HT-29 (cell line): ENCODE measurements at regions not wholly inside any gene's neighbourhood (a gene's known extent, or its start where the extent isn't known, plus 50 kb on each side); places are given as distances from the start of the nearest gene placed in this dataset. TPM values are rescaled to one million over a fixed set of nuclear protein-coding genes. Genes with fewer than 3 reads are reported as not detected.
"Not testable (repeated sequence)": the region's sequence is repeated elsewhere in the genome, so short reads cannot be mapped to it uniquely, and the experiment has no call there.

Source experiments
- DNase-seq: peaks from one replicate; pipeline ENCODE4 v3.0.0-alpha.2; 2015; ENCODE audit warnings: low spot score
- small RNA-seq: library from RNA; depleted of rRNA; stranded (forward); fragments of <200 nt; gene quantifications from one replicate; pipeline ENCODE3, GENCODE V24; 2014

GRCh38 chrX:87105131-87105530, 412.5 kb upstream of the KLHL4 start:
- no peak for DNase-seq

GRCh38 chrX:87110142-87110541, 407.5 kb upstream of the KLHL4 start:
- DNase-seq = no peak

- DNase-seq = no peak
Observed at GRCh38 chrX:87140800-87141483, 376.7 kb upstream of the KLHL4 start.

GRCh38 chrX:87160435-87161010, 357.1 kb upstream of the KLHL4 start:
- DNase-seq = no peak

GRCh38 chrX:87167841-87168240, 349.8 kb upstream of the KLHL4 start:
- no peak for DNase-seq

GRCh38 chrX:87178009-87178408, 339.6 kb upstream of the KLHL4 start:
- DNase-seq = not testable (repeated sequence)

Small RNA genes lying in the stretch of these regions (small RNA-seq; reads per million reads assigned to genes)
- gene RF00279 = 1.8 reads per million, percentile 61 among the genes with 10 or more reads in this experiment
- not detected for gene Z82210.1
